Neuronal stem cell (in vitro differentiated cells): ENCODE measurements at regions not wholly inside any gene's neighbourhood (a gene's known extent, or its start where the extent isn't known, plus 50 kb on each side); places are given as distances from the start of the nearest gene placed in this dataset.

Experiments
- DNase-seq: peaks from one replicate; pipeline ENCODE4 v3.0.0-alpha.2; 2013; ENCODE audit warnings: low spot score
- H2AFZ ChIP-seq: one replicate; pipeline ENCODE4 v1.6.1; 2013; ENCODE audit warnings: mild to moderate bottlenecking, low read length, inconsistent platforms
- H2AK5ac ChIP-seq: 2 replicates; pipeline ENCODE4 v1.6.1; 2013; ENCODE audit warnings: low read depth, mild to moderate bottlenecking, inconsistent platforms, low read length, moderate library complexity, mixed read lengths
- H2BK120ac ChIP-seq: 2 replicates; pipeline ENCODE4 v1.6.1; 2013; ENCODE audit warnings: low read depth, mild to moderate bottlenecking, inconsistent platforms, low read length, moderate library complexity, mixed read lengths
- H2BK12ac ChIP-seq: one replicate; pipeline ENCODE4 v1.6.1; 2013; ENCODE audit warnings: low read length, inconsistent platforms
- H2BK15ac ChIP-seq: 2 replicates; pipeline ENCODE4 v1.6.1; 2013; ENCODE audit warnings: mild to moderate bottlenecking, low read length, inconsistent platforms, mixed read lengths
- H2BK5ac ChIP-seq: one replicate; pipeline ENCODE4 v1.6.1; 2013; ENCODE audit warnings: inconsistent platforms, mild to moderate bottlenecking, low read length, moderate library complexity
- H3K14ac ChIP-seq: one replicate; pipeline ENCODE4 v1.6.1; 2013; ENCODE audit warnings: low read length, inconsistent platforms
- H3K18ac ChIP-seq: 2 replicates; pipeline ENCODE4 v1.6.1; 2013; ENCODE audit warnings: low read length, inconsistent platforms
- H3K23ac ChIP-seq: 2 replicates; pipeline ENCODE4 v1.6.1; 2013; ENCODE audit warnings: low read depth, mild to moderate bottlenecking, mixed read lengths, low read length, inconsistent platforms; ENCODE audit not compliant: poor library complexity
- H3K27ac ChIP-seq: replicated peaks from 3 replicates; pipeline ENCODE4 v1.5.1; 2013; ENCODE audit warnings: low read length, inconsistent platforms
- H3K27me3 ChIP-seq, 3 experiments: 2 replicates each; pipeline ENCODE4 v1.6.1; 2013; ENCODE audit warnings: low read length in 3 of 3, mild to moderate bottlenecking in 2 of 3, inconsistent platforms in 1 of 3, low read depth in 1 of 3, mixed read lengths in 1 of 3, moderate library complexity in 1 of 3; ENCODE audit not compliant: control insufficient read depth in 3 of 3, insufficient read depth in 3 of 3
- H3K36me3 ChIP-seq, 2 donors: replicated peaks in 1 of 2; 2 replicates each; pipeline ENCODE4 v1.6.1; 2013; ENCODE audit warnings: low read length in 2 of 2; ENCODE audit not compliant: control insufficient read depth in 2 of 2, insufficient read depth in 2 of 2
- H3K4ac ChIP-seq: 2 replicates; pipeline ENCODE4 v1.6.1; 2013; ENCODE audit warnings: inconsistent platforms, mild to moderate bottlenecking, low read length, moderate library complexity
- H3K4me1 ChIP-seq, 2 donors: 1 replicate in 1 of 2; 2 replicates in 1 of 2; pipeline ENCODE4 v1.6.1; 2013; ENCODE audit warnings: low read length in 2 of 2, low read depth in 1 of 2; ENCODE audit not compliant: control insufficient read depth in 2 of 2, insufficient read depth in 1 of 2
- H3K4me2 ChIP-seq: one replicate; pipeline ENCODE4 v1.6.1; 2013; ENCODE audit warnings: mild to moderate bottlenecking, low read length, inconsistent platforms; ENCODE audit not compliant: insufficient read depth, poor library complexity, severe bottlenecking
- H3K4me3 ChIP-seq, 2 donors: 2 replicates each; pipeline ENCODE4 v1.5.1; 2013; ENCODE audit warnings: low read length in 2 of 2, mild to moderate bottlenecking in 2 of 2, inconsistent platforms in 1 of 2, moderate library complexity in 1 of 2
- H3K79me1 ChIP-seq: one replicate; pipeline ENCODE4 v1.6.1; 2013; ENCODE audit warnings: low read depth, mild to moderate bottlenecking, inconsistent platforms, low read length, moderate library complexity
- H3K9ac ChIP-seq: one replicate; pipeline ENCODE4 v1.6.1; 2013; ENCODE audit warnings: mild to moderate bottlenecking, low read depth, low read length, inconsistent platforms; ENCODE audit not compliant: poor library complexity
- H3K9me3 ChIP-seq, 2 donors: replicated peaks in 1 of 2; 2 replicates each; pipeline versions ENCODE3 to v1.6.1; 2013; ENCODE audit warnings: low read length in 2 of 2, mild to moderate bottlenecking in 2 of 2, inconsistent platforms in 1 of 2, low read depth in 1 of 2, mixed read lengths in 1 of 2, moderate library complexity in 1 of 2; ENCODE audit not compliant: control insufficient read depth in 2 of 2, insufficient read depth in 1 of 2
- H4K8ac ChIP-seq: one replicate; pipeline ENCODE4 v1.6.1; 2013; ENCODE audit warnings: low read depth, mild to moderate bottlenecking, inconsistent platforms, low read length, moderate library complexity
- H4K91ac ChIP-seq: one replicate; pipeline ENCODE4 v1.6.1; 2013; ENCODE audit warnings: low read length, low read depth, mild to moderate bottlenecking, inconsistent platforms; ENCODE audit not compliant: poor library complexity
- WGBS, 2 donors: extraction: QIAGEN DNeasy Blood & Tissue Kit; methylation state at CpG; one replicate each; pipeline ENCODE4 v1.1.7; 2013; ENCODE audit warnings: missing lambda C conversion rate in 2 of 2, mixed read lengths in 1 of 2; ENCODE audit not compliant: insufficient read length in 2 of 2, insufficient replicate concordance in 1 of 2; ENCODE audit errors: extremely low coverage in 2 of 2; 5-methylcytosine and 5-hydroxymethylcytosine counted together

- Histone ChIP-seq H2BK5ac (no peak overlapping the region), H3K4me2 (no peak overlapping the region), H3K4ac (no peak overlapping the region), H2BK120ac (no peak overlapping the region), H3K14ac (no peak overlapping the region), H2AFZ (no peak overlapping the region), H2BK12ac (no peak overlapping the region), H3K18ac (no peak overlapping the region), H2AK5ac (no peak overlapping the region), H4K91ac (no peak overlapping the region), H3K4me1 (no peaks in the 10 kb centered on the region), H2BK15ac (no peak overlapping the region), H3K36me3 (no peaks in the 10 kb centered on the region), H3K27me3 (no peaks in the 10 kb centered on the region), H3K23ac (no peak overlapping the region), H4K8ac (no peak overlapping the region), H3K9ac (no peak overlapping the region), H3K9me3 (peaks cover 0 to 12% of the 10 kb centered on the region in 2 donors), H3K4me3 (no peak overlapping the region), H3K27ac (no peak overlapping the region), H3K79me1 (no peaks in the 10 kb centered on the region)
- WGBS, 2 donors: no CpG with 5 or more reads among the region's 1 CpG
- no peak for DNase-seq
Observed at GRCh38 chr4:127311371-127311770, 321.4 kb upstream of the INTU start.

- Histone ChIP-seq H3K4me2 (no peak overlapping the region), H2BK15ac (no peak overlapping the region), H3K23ac (no peak overlapping the region), H4K8ac (no peak overlapping the region), H3K27me3 (no peaks in the 10 kb centered on the region), H3K18ac (no peak overlapping the region), H2BK12ac (no peak overlapping the region), H3K79me1 (no peaks in the 10 kb centered on the region), H3K14ac (no peak overlapping the region), H3K4me3 (no peak overlapping the region), H3K4me1 (no peaks in the 10 kb centered on the region), H2AFZ (no peak overlapping the region), H4K91ac (no peak overlapping the region), H3K4ac (no peak overlapping the region), H2AK5ac (no peak overlapping the region), H3K27ac (no peak overlapping the region), H3K9me3 (peaks cover 0 to 12% of the 10 kb centered on the region in 2 donors), H2BK5ac (no peak overlapping the region), H3K9ac (no peak overlapping the region), H3K36me3 (no peaks in the 10 kb centered on the region), H2BK120ac (no peak overlapping the region)
- DNase-seq: no peak
- no CpG with 5 or more reads among the region's 8 CpGs for WGBS, 2 donors
Observed at GRCh38 chr4:127311924-127312323, 320.8 kb upstream of the INTU start.

- Histone ChIP-seq H3K4me1 (no peaks in the 10 kb centered on the region), H2BK120ac (no peak overlapping the region), H3K27ac (no peak overlapping the region), H3K4me3 (no peak overlapping the region), H3K9ac (no peak overlapping the region), H2BK5ac (no peak overlapping the region), H3K36me3 (no peaks in the 10 kb centered on the region), H3K14ac (no peak overlapping the region), H3K9me3 (peaks cover 0 to 12% of the 10 kb centered on the region in 2 donors), H3K23ac (no peak overlapping the region), H3K27me3 (no peaks in the 10 kb centered on the region), H4K8ac (no peak overlapping the region), H2AFZ (no peak overlapping the region), H2BK15ac (no peak overlapping the region), H2AK5ac (no peak overlapping the region), H2BK12ac (no peak overlapping the region), H3K4ac (no peak overlapping the region), H4K91ac (no peak overlapping the region), H3K79me1 (no peaks in the 10 kb centered on the region), H3K18ac (no peak overlapping the region), H3K4me2 (no peak overlapping the region)
- no peak for DNase-seq
- WGBS, 2 donors: no CpG with 5 or more reads among the region's 1 CpG
Observed at GRCh38 chr4:127313767-127314166, 319.0 kb upstream of the INTU start.

- Histone ChIP-seq H2AFZ (peak overlapping the region; percentile 12), H3K4me2 (no peak overlapping the region), H4K91ac (no peak overlapping the region), H3K36me3 (no peaks in the 10 kb centered on the region), H3K4me1 (peaks cover 0 to 2% of the 10 kb centered on the region in 2 donors), H3K27me3 (no peaks in the 10 kb centered on the region), H2AK5ac (no peak overlapping the region), H3K79me1 (no peaks in the 10 kb centered on the region), H3K4ac (no peak overlapping the region), H2BK120ac (no peak overlapping the region), H2BK15ac (no peak overlapping the region), H2BK12ac (no peak overlapping the region), H3K18ac (no peak overlapping the region), H4K8ac (no peak overlapping the region), H2BK5ac (no peak overlapping the region), H3K4me3 (no peak overlapping the region), H3K23ac (no peak overlapping the region), H3K9me3 (peaks cover 0 to 5% of the 10 kb centered on the region in 2 donors), H3K14ac (no peak overlapping the region), H3K9ac (no peak overlapping the region), H3K27ac (no peak overlapping the region)
- no CpG with 5 or more reads among the region's 2 CpGs for WGBS, 2 donors
- DNase-seq: no peak
Observed at GRCh38 chr4:127327491-127327890, 305.3 kb upstream of the INTU start.
